Type B pancreatic cell (in vitro differentiated cells): ENCODE measurements at regions not wholly inside any gene's neighbourhood (a gene's known extent, or its start where the extent isn't known, plus 50 kb on each side); places are given as distances from the start of the nearest gene placed in this dataset. TPM values are rescaled to one million over a fixed set of nuclear protein-coding genes. Genes with fewer than 3 reads are reported as not detected.

Experiments used
- DNase-seq: peaks from one replicate; pipeline ENCODE4 v3.0.0; 2021; ENCODE audit warnings: mixed read lengths; ENCODE audit not compliant: unreplicated experiment; ENCODE audit errors: extremely low spot score
- H3K27ac Mint-ChIP-seq: 2 replicates; pipeline ENCODE4 v1.8.0; 2021; ENCODE audit warnings: mild to moderate bottlenecking, mixed read lengths
- H3K27me3 Mint-ChIP-seq: 2 replicates; pipeline ENCODE4 v1.8.0; 2021; ENCODE audit warnings: mixed read lengths
- H3K36me3 Mint-ChIP-seq: 2 replicates; pipeline ENCODE4 v1.8.0; 2021; ENCODE audit warnings: mixed read lengths
- H3K4me1 Mint-ChIP-seq: one replicate; pipeline ENCODE4 v1.8.0; 2021; ENCODE audit warnings: mixed read lengths; ENCODE audit not compliant: unreplicated experiment
- H3K4me3 Mint-ChIP-seq: 2 replicates; pipeline ENCODE4 v1.8.0; 2021; ENCODE audit warnings: mild to moderate bottlenecking, mixed read lengths
- H3K9me3 Mint-ChIP-seq: 2 replicates; pipeline ENCODE4 v1.8.0; 2021; ENCODE audit warnings: mixed read lengths
- CTCF ChIP-seq: fragments of 200-600 bp; sonication (generic); conservative IDR thresholded peaks from 2 replicates; pipeline ENCODE4 v1.5.0; 2021; ENCODE audit warnings: antibody characterized with exemption, mild to moderate bottlenecking
- microRNA-seq: library from miRNA; unstranded; fragments of <30 nt; microRNA quantifications from one replicate; pipeline ENCODE4, GENCODE V29; 2020

DNA sequence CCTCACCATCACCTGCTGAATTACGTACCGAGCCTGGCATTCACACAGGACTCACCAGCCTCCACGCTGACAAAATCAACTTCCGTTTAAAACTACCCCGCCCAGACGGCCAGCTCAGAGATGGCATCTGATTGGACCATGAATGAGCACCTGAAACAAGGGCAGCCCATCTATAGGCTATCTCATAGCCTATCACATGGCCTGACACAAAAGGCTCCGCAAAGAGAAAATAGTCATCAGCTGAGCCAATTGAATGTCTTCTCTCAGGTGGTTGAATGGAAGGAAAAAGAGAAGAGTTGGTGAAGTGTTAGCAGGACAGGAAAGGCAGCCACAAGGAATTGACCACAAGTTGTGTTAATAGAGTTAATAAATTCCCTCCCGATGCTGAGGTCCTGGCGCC, 50.6 kb upstream of the ZC3H12A start:
- H3K4me3 Mint-ChIP-seq: no peak overlapping the region
- no peak for DNase-seq
- no peak for TF ChIP-seq CTCF
- H3K27me3 Mint-ChIP-seq: peaks cover 48% of the 10 kb centered on the region
- no peaks in the 10 kb centered on the region for H3K4me1 Mint-ChIP-seq
- no peaks in the 10 kb centered on the region for H3K9me3 Mint-ChIP-seq
- H3K27ac Mint-ChIP-seq: no peak overlapping the region
- H3K36me3 Mint-ChIP-seq: no peaks in the 10 kb centered on the region

- no peak for DNase-seq
- Mint-ChIP-seq H3K4me1 (no peaks in the 10 kb centered on the region), H3K27ac (no peak overlapping the region), H3K36me3 (no peaks in the 10 kb centered on the region), H3K9me3 (no peaks in the 10 kb centered on the region), H3K4me3 (no peak overlapping the region), H3K27me3 (peaks cover 50% of the 10 kb centered on the region)
- no peak for TF ChIP-seq CTCF
Observed at GRCh38 chr1:37424523-37424922, 49.9 kb upstream of the ZC3H12A start.

Small RNA genes lying in the stretch of these regions (microRNA-seq; reads per million reads assigned to microRNA genes)
- not detected for gene MIR4255
